Suprapubic skin (tissue), 4 donors: ENCODE measurements at regions not wholly inside any gene's neighbourhood (a gene's known extent, or its start where the extent isn't known, plus 50 kb on each side); places are given as distances from the start of the nearest gene placed in this dataset.

ENCODE experiments used
- POLR2A ChIP-seq, 2 donors: fragments of 450-650 bp; IDR thresholded peaks; one replicate each; pipeline ENCODE4 v1.6.1; 2017; ENCODE audit warnings: antibody characterized with exemption in 2 of 2, mild to moderate bottlenecking in 2 of 2, moderate library complexity in 2 of 2
- POLR2AphosphoS5 ChIP-seq, 3 donors: sonication (generic); formaldehyde crosslinking; IDR thresholded peaks; one replicate each; pipeline ENCODE4 v1.6.1; 2017; ENCODE audit warnings: antibody characterized with exemption in 3 of 3
- TF ChIP-seq, protein P1 (sequence below), 2 donors: fragments of 200-600 bp in 1 of 2; fragments of 450-650 bp in 1 of 2; sonication (generic) in 1 of 2; IDR thresholded peaks; one replicate each; pipeline ENCODE4 v1.5.1; 2016 to 2019; ENCODE audit warnings: antibody characterized with exemption in 2 of 2, mild to moderate bottlenecking in 1 of 2, moderate library complexity in 1 of 2

GRCh38 chr12:43108656-43109055, 443.3 kb downstream of the ADAMTS20 start:
- TF ChIP-seq POLR2AphosphoS5 (IDR thresholded peaks at IDR 0.05) (no peak), POLR2A (IDR thresholded peaks at IDR 0.05) (no peak)
- TF ChIP-seq, protein P1, sequence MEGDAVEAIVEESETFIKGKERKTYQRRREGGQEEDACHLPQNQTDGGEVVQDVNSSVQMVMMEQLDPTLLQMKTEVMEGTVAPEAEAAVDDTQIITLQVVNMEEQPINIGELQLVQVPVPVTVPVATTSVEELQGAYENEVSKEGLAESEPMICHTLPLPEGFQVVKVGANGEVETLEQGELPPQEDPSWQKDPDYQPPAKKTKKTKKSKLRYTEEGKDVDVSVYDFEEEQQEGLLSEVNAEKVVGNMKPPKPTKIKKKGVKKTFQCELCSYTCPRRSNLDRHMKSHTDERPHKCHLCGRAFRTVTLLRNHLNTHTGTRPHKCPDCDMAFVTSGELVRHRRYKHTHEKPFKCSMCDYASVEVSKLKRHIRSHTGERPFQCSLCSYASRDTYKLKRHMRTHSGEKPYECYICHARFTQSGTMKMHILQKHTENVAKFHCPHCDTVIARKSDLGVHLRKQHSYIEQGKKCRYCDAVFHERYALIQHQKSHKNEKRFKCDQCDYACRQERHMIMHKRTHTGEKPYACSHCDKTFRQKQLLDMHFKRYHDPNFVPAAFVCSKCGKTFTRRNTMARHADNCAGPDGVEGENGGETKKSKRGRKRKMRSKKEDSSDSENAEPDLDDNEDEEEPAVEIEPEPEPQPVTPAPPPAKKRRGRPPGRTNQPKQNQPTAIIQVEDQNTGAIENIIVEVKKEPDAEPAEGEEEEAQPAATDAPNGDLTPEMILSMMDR (IDR thresholded peaks at IDR 0.05) = no peak
